HUES48 (cell line): ENCODE measurements at regions not wholly inside any gene's neighbourhood (a gene's known extent, or its start where the extent isn't known, plus 50 kb on each side); places are given as distances from the start of the nearest gene placed in this dataset.
A peak's percentile ranks its signal among the peaks of the same experiment; 100 is the strongest.

ENCODE experiments used
- H3K27ac ChIP-seq: one replicate; pipeline ENCODE4 v1.7.0; 2013; ENCODE audit warnings: low read depth, low read length, inconsistent platforms
- H3K27me3 ChIP-seq: 2 replicates; pipeline ENCODE4 v1.6.1; 2013; ENCODE audit warnings: mild to moderate bottlenecking, low read length; ENCODE audit not compliant: control insufficient read depth, insufficient read depth
- H3K36me3 ChIP-seq: 2 replicates; pipeline ENCODE4 v1.6.1; 2013; ENCODE audit warnings: low read length; ENCODE audit not compliant: control insufficient read depth, insufficient read depth
- H3K4me1 ChIP-seq: 2 replicates; pipeline ENCODE4 v1.6.1; 2013; ENCODE audit warnings: mild to moderate bottlenecking, low read length; ENCODE audit not compliant: control insufficient read depth, insufficient read depth
- H3K4me3 ChIP-seq: 2 replicates; pipeline ENCODE4 v1.5.1; 2013; ENCODE audit warnings: mild to moderate bottlenecking, low read depth, low read length
- H3K9ac ChIP-seq: 2 replicates; pipeline ENCODE4 v1.6.1; 2013; ENCODE audit warnings: mild to moderate bottlenecking, low read depth, low read length, moderate library complexity
- H3K9me3 ChIP-seq: 2 replicates; pipeline ENCODE4 v1.6.1; 2013; ENCODE audit warnings: low read length; ENCODE audit not compliant: control insufficient read depth, insufficient read depth

DNA sequence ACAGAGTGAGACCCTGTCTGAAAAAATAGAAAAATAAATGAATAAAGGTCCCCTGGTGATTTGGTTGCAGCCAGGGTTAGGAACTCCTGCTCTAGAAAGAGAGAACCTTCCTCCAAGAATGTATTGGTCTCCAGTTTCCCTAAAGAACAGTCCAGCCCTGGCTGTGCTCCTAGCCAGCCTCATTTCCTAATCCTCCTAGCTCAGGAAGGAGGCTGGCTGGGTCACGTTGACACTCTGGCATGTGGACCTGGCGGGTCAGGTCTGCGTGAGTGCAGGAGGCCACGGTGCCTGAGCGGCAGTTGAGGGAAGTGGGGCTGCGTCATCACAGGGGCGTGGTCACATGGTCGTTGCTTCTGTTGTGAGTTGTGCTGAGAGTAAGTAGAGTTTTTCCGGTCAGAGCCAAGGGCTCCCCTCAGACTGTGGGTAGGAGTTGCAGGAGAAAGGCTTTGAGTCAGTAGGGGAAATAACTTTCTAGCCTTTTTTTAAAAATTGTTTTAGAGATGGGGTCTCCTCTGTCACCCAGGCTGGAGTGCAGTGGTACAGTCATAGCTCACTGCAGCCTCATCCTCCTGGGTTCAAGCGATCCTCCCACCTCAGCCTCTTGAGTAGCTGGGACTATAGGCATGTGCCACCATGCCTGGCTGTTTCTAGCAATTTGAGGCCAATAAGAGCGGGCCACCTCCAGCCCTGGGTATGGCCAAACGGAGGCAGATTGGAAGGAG, 194.0 kb upstream of the CIBAR2 start:
- Histone ChIP-seq H3K4me1 (peaks cover 27% of the 10 kb centered on the region), H3K27ac (no peak overlapping the region), H3K4me3 (no peak overlapping the region), H3K9ac (no peak overlapping the region), H3K27me3 (no peaks in the 10 kb centered on the region), H3K9me3 (no peaks in the 10 kb centered on the region), H3K36me3 (no peaks in the 10 kb centered on the region)

DNA sequence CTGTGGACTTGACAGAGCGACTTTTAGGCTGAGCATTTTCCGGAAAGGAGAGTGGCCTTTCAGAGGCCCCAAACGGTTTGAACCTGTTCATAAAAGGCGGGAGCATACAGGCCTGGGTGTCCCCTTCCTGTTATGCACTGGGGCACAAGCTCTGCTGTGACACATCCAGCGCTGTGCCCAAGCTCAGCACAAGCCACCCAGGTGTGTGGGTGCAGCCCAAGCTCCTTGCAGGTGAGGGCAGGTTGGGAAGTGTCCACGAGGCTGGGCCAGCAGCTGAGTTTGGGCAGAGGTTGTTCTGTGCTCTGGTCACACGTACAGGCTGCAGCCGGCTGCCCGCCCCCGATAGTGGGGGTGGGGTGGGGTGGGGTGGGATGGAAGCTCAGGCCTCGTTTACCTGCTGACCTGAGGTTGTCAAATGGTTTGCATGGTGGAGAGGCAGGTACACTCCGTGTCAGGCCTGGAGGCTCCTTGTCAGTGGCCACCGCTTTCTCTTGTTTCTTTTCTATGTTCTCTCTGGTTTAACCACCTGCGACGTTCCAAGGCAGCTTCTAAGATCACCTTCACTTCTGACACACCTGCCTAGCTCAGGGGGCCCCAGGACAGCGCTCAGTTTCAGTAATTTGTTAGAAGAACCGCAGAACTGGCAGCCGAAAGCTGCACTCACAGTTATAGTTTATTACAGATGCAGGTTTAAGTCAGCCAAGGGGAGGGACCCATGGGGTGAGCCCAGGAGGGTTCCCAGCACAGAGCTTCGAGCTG, 194.7 kb upstream of the CIBAR2 start:
- H3K4me3 ChIP-seq: no peak overlapping the region
- H3K9ac ChIP-seq: no peak overlapping the region
- no peaks in the 10 kb centered on the region for H3K36me3 ChIP-seq
- no peaks in the 10 kb centered on the region for H3K27me3 ChIP-seq
- peaks cover 22% of the 10 kb centered on the region for H3K4me1 ChIP-seq
- no peak overlapping the region for H3K27ac ChIP-seq
- no peaks in the 10 kb centered on the region for H3K9me3 ChIP-seq

GRCh38 chr16:85307552-85308364, 195.5 kb upstream of the CIBAR2 start:
- Histone ChIP-seq H3K27me3 (no peaks in the 10 kb centered on the region), H3K4me3 (no peak overlapping the region), H3K27ac (no peak overlapping the region), H3K9me3 (no peaks in the 10 kb centered on the region), H3K9ac (no peak overlapping the region), H3K4me1 (peaks cover 22% of the 10 kb centered on the region), H3K36me3 (no peaks in the 10 kb centered on the region)

GRCh38 chr16:85308611-85309540, 196.6 kb upstream of the CIBAR2 start:
- Histone ChIP-seq H3K27ac (no peak overlapping the region), H3K9ac (no peak overlapping the region), H3K27me3 (no peaks in the 10 kb centered on the region), H3K36me3 (no peaks in the 10 kb centered on the region), H3K4me1 (peaks cover 26% of the 10 kb centered on the region), H3K4me3 (no peak overlapping the region), H3K9me3 (no peaks in the 10 kb centered on the region)

GRCh38 chr16:85309656-85310587, 197.7 kb upstream of the CIBAR2 start:
- H3K36me3 ChIP-seq: no peaks in the 10 kb centered on the region
- no peaks in the 10 kb centered on the region for H3K27me3 ChIP-seq
- no peak overlapping the region for H3K9ac ChIP-seq
- no peak overlapping the region for H3K4me3 ChIP-seq
- no peaks in the 10 kb centered on the region for H3K9me3 ChIP-seq
- peak overlapping the region; percentile 49 for H3K27ac ChIP-seq
- H3K4me1 ChIP-seq: peaks cover 26% of the 10 kb centered on the region

- no peaks in the 10 kb centered on the region for H3K9me3 ChIP-seq
- H3K36me3 ChIP-seq: no peaks in the 10 kb centered on the region
- H3K9ac ChIP-seq: no peak overlapping the region
- no peak overlapping the region for H3K4me3 ChIP-seq
- no peaks in the 10 kb centered on the region for H3K27me3 ChIP-seq
- H3K4me1 ChIP-seq: peaks cover 26% of the 10 kb centered on the region
- no peak overlapping the region for H3K27ac ChIP-seq
These were observed 198.8 kb upstream of the CIBAR2 start for GRCh38 chr16:85310868-85311585.

DNA sequence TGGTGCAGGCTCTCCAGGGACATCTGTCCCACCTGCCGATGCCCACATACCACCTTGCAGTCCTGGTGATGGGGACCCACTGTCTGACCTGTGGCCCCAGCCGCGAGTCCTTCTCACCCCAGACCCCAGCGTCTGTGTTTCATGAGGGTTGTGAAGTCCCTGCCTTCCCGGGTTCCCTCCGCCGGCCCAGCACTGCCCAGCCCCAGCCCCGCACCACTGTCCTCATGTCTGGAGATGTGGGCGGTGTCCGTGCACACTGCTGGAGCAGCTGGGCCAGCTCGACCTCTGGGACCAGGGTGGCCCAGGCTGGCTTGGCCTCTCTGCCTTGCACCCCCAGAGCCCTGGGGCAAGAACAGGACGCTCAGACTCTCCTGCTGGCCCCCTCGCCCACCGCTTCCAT, 199.5 kb upstream of the CIBAR2 start:
- H3K36me3 ChIP-seq: no peaks in the 10 kb centered on the region
- H3K9me3 ChIP-seq: no peaks in the 10 kb centered on the region
- H3K4me1 ChIP-seq: peaks cover 26% of the 10 kb centered on the region
- H3K9ac ChIP-seq: no peak overlapping the region
- no peaks in the 10 kb centered on the region for H3K27me3 ChIP-seq
- no peak overlapping the region for H3K27ac ChIP-seq
- no peak overlapping the region for H3K4me3 ChIP-seq

DNA sequence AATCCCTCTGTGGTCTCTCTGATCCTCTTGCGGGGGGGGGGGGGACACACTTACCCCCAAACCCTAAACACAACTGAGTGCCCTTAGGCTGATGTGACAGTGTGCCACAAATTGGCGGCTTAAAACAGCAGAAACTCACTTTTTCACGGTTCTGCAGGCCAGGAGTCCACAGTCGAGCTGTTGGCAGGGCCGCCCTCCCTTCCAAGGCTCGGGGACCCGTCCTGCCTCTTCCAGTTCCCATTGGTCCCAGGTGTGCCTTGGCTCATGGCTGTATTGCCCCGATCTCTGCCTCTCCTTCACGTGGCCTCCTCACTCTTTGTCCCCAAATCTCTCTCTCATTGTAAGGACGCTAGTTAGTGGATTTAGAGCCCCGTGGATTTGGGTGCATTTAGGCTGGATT, 199.9 kb upstream of the CIBAR2 start:
- Histone ChIP-seq H3K27ac (no peak overlapping the region), H3K9me3 (no peaks in the 10 kb centered on the region), H3K4me1 (peaks cover 26% of the 10 kb centered on the region), H3K9ac (no peak overlapping the region), H3K36me3 (no peaks in the 10 kb centered on the region), H3K27me3 (no peaks in the 10 kb centered on the region), H3K4me3 (no peak overlapping the region)

GRCh38 chr16:85312642-85313525, 200.6 kb upstream of the CIBAR2 start:
- Histone ChIP-seq H3K4me3 (no peak overlapping the region), H3K9me3 (no peaks in the 10 kb centered on the region), H3K27me3 (no peaks in the 10 kb centered on the region), H3K9ac (no peak overlapping the region), H3K36me3 (no peaks in the 10 kb centered on the region), H3K27ac (no peak overlapping the region), H3K4me1 (peaks cover 26% of the 10 kb centered on the region)
